ENCODE measurements at regions not wholly inside any gene's neighbourhood (a gene's known extent, or its start where the extent isn't known, plus 50 kb on each side); places are given as distances from the start of the nearest gene placed in this dataset.

DNA sequence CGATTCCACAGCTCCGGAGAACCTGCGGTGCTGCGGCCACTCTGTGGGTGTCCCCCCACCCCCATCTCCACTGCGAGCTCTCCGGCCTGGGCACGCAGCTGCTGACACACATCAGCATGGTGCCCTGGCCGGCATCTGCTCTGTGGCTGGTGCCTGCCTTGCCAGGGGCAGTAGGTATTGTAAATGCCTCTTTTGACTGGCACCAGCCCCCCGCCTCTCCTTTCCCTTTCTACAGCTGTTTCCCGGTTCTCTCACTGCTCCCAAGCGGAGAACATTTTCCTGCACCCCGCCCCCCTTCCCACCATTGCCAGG is 357.1 kb upstream of the ZNF32 start:
- Histone ChIP-seq H4K5ac (ENCODE audit: insufficient read length, low read depth, low read length) (no peak overlapping the region), H3K18ac (ENCODE audit: extremely low read depth, low read length) (no peak overlapping the region), H2BK12ac (ENCODE audit: low read depth, low read length) (no peak overlapping the region), H4K8ac (ENCODE audit: extremely low read depth, insufficient read depth, low read length) (no peak overlapping the region), H3K23me2 (ENCODE audit: low read depth, low read length) (no peaks in the 10 kb centered on the region), H2BK5ac (ENCODE audit: low read depth, low read length) (no peak overlapping the region), H3K4me2 (ENCODE audit: insufficient read depth in 1 of 2, low read depth in 2 of 2, low read length in 2 of 2) (no peak overlapping the region), H3K4me3 (ENCODE audit: extremely low read depth in 1 of 4, insufficient read depth in 2 of 4, low read depth in 3 of 4, low read length in 4 of 4) (no peak overlapping the region), H2AK5ac (ENCODE audit: low read depth, low read length) (no peak overlapping the region), H3K79me2 (ENCODE audit: control insufficient read depth in 1 of 2, insufficient read depth in 2 of 2, low read length in 2 of 2) (no peaks in the 10 kb centered on the region), H3K9me3 (ENCODE audit: insufficient read depth in 2 of 2, low read depth in 1 of 2, low read length in 1 of 2) (no peaks in the 10 kb centered on the region), H2BK15ac (ENCODE audit: low read length) (no peak overlapping the region), H3K79me1 (ENCODE audit: low read depth, low read length) (no peaks in the 10 kb centered on the region), H3K27me3 (replicated peaks in 1 of 4; ENCODE audit: control insufficient read depth in 3 of 4, extremely low read depth in 1 of 4, insufficient read depth in 3 of 4, low read length in 3 of 4) (no peaks in the 10 kb centered on the region), H3K56ac (replicated peaks; ENCODE audit: insufficient read length, low read depth, low read length) (no peak overlapping the region), H3K4me1 (replicated peaks in 1 of 4; ENCODE audit: control insufficient read depth in 3 of 4, insufficient read depth in 4 of 4, low read length in 3 of 4) (no peaks in the 10 kb centered on the region), H3K14ac (ENCODE audit: insufficient read length) (no peak overlapping the region), H3K4ac (replicated peaks; ENCODE audit: insufficient read length, low read depth, low read length) (no peak overlapping the region), H3K9ac (replicated peaks in 1 of 4; ENCODE audit: extremely low read depth in 1 of 4, low read depth in 3 of 4, low read length in 3 of 4) (no peak overlapping the region), H2BK120ac (replicated peaks; ENCODE audit: low read depth, low read length) (no peak overlapping the region), H3K23ac (ENCODE audit: insufficient read length) (no peak overlapping the region), H4K91ac (replicated peaks; ENCODE audit: insufficient read length, low read length) (no peak overlapping the region), H3K36me3 (ENCODE audit: control insufficient read depth in 2 of 4, insufficient read depth in 4 of 4, low read length in 3 of 4) (no peaks in the 10 kb centered on the region), H2BK20ac (ENCODE audit: low read length) (no peak overlapping the region), H3K27ac (ENCODE audit: low read depth, low read length) (no peak overlapping the region), H2AFZ (ENCODE audit: low read length) (no peak overlapping the region), H4K20me1 (replicated peaks in 1 of 2; ENCODE audit: control insufficient read depth in 1 of 2, insufficient read depth in 2 of 2, low read length in 2 of 2) (no peaks in the 10 kb centered on the region)
- POLR2A ChIA-PET (ENCODE audit: partially characterized antibody), result interaction anchor here (1.0 kb wide), 1 partner anchor 11 kb away, joined by 3 read pairs; no protein-coding TSS in a partner anchor
- TF ChIP-seq TCF12 (IDR thresholded peaks at IDR 0.05; ENCODE audit: low read depth, low read length) (no peak), CBX8 (IDR thresholded peaks at IDR 0.05; ENCODE audit: borderline replicate concordance, low read depth, low read length) (no peak), YY1 (IDR thresholded peaks at IDR 0.05; ENCODE audit: low read depth, low read length) (no peak), BCL11A (IDR thresholded peaks at IDR 0.05; ENCODE audit: low read depth in 2 of 2, low read length in 2 of 2) (no peak), KDM4A (IDR thresholded peaks at IDR 0.05; ENCODE audit: low read depth, low read length, severe bottlenecking) (no peak)
- no peak for DNase-seq (ENCODE audit: low read depth in 1 of 2, low spot score in 2 of 2)
- WGBS, 2 experiments (ENCODE audit: extremely low coverage in 1 of 2, insufficient coverage in 1 of 2, insufficient read length in 1 of 2, insufficient replicate concordance in 2 of 2, low coverage in 1 of 2, low lambda C conversion rate in 2 of 2, missing lambda C conversion rate in 1 of 2), result 87% methylated on average over 12 of the region's 12 CpGs; no CpG with 5 or more reads in 1 of the 2 experiments
- no peak for FAIRE-seq
- CTCF ChIA-PET (ENCODE audit: partially characterized antibody), result interaction anchor here (1.0 kb wide), 2 partner anchors 288 to 316 kb away, joined by 3 read pairs; no protein-coding TSS in a partner anchor

Data from H1 (cell line).